ENCODE measurements at regions not wholly inside any gene's neighbourhood (a gene's known extent, or its start where the extent isn't known, plus 50 kb on each side); places are given as distances from the start of the nearest gene placed in this dataset.
A peak's percentile ranks its signal among the peaks of the same experiment; 100 is the strongest.
"Not testable (repeated sequence)": the region's sequence is repeated elsewhere in the genome, so short reads cannot be mapped to it uniquely, and the experiment has no call there.

DNA sequence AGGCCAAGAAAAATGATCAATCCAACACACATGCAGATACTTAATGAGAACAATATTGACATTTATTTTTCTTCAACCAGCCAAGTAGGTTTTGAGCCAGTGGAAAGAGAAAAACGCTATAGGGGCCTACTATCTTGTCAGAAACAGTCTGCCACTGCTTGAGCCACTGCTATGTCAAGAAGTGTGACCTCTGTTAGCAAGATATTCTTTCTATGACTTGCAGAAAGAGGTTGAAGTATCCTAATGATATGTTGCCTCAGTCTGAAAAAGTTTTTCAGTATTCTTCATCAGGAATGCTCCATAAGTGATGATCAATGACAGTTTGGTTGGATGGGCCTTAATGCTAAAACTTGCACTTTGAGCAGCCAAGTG is 328.4 kb upstream of the KCND2 start:
- DNase-seq (ENCODE audit: low spot score): no peak

DNA sequence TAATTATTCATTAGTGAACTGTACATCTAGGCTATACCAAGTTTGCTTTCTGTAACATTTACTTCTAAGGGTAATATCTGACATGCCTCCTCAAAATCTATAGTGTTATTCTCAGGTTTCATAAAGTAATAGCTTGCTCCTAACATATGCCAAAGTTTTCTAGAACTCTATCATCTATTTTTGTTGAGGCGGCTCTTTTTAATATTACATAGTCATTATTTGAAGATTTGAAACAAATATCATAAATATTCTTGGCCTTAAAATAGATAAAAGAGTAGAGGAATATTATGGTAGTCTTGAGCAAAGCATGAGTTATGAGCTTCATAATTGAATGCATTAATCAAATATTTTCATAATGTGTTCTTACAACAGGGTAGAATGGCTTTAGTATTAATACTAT is 327.2 kb upstream of the KCND2 start:
- no peak for DNase-seq (ENCODE audit: low spot score)

DNA sequence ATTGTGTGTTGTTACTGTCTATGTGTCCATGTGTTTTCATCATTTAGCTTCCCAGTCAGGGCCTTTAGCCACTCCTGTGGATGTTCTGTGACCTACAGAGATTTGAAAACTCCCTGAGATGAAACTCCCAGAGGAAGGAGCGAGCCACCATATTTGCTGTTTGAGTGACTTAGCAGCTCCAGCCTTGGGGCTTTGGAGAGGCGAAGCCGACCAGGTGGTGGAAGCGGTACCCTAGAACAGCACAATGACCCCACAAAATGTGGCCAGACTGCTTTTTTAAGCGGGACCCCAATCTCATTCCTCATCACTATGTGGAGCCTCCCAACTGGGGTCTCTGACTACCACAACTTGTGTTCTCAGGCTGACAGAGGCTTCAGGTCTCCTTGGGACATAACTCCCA is 323.9 kb upstream of the KCND2 start:
- DNase-seq (ENCODE audit: low spot score): no peak

DNA sequence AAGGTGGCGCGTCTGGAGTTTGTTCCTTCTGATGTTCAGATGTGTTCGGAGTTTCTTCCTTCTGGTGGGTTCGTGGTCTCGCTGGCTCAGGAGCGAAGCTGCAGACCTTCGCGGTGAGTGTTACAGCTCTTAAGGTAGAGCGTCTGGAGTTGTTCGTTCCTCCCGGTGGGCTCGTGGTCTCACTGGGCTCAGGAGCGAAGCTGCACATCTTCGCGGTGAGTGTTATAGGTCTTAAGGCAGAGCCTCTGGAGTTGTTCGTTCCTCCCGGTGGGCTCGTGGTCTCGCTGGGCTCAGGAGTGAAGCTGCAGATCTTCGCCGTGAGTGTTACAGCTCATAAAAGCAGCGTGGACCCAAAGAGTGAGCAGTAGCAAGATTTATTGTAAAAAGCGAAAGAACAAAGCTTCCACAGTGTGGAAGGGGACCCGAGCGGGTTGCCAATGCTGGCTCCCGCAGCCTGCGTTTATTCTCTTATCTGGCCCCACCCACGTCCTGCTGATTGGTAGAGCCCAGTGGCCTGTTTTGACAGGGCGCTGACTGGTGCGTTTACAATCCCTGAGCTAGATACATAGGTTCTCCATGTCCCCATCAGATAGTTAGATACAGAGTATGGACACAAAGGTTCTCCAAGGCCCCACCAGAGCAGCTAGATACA is 322.5 kb upstream of the KCND2 start:
- DNase-seq (ENCODE audit: low spot score): not testable (repeated sequence)

DNA sequence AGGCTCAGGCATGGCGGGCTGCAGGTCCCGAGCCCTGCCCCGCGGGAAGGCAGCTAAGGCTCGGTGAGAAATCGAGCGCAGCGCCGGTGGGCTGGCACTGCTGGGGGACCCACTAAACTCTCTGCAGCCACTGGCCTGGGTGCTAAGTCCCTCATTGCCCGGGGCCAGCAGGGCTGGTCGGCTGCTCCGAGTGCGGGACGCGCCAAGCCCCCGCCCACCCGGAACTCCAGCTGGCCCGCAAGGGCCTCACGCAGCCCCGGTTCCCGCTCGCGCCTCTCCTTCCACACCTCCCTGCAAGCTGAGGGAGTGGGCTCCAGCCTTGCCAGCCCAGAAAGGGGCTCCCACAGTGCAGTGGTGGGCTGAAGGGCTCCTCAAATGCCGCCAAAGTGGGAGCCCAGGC is 321.4 kb upstream of the KCND2 start:
- not testable (repeated sequence) for DNase-seq (ENCODE audit: low spot score)

DNA sequence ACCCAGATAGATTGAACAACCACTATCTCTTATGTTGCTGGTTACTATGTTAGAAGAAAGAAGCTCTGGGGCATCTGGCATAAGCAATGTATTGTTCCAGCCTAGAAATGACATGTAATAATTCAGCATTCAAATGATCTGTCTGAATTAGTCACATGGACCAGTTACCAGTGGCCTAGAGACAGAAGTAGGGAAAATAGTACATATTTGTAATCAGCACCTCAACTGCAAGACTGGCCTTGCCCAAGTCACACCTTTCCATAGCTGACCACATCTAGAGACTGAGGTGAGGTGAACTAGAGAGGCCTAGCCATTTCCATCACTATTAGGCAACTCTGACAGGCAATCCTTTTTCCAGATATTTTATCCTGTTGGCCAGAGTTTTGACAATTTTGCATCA is 315.6 kb upstream of the KCND2 start:
- DNase-seq (ENCODE audit: low spot score): no peak

DNA sequence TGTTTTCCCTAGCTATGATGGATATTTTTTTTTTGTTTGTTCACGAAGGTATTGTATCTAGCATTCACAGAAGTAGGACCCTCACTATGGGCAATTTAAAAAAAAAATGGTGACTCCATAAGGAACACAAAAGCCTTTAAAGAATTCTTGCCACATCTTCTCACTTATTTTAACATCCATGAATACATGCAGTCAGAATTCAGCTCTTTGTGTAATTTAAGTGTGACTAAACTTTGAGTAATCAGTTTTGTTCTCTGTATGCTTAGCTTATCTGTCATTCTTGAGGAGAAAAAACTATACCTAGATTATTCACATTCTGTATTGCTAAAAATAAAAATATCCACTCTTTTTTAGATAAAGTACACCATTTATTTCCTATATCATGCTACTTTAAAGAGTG is 313.2 kb upstream of the KCND2 start:
- DNase-seq (ENCODE audit: low spot score): no peak

DNA sequence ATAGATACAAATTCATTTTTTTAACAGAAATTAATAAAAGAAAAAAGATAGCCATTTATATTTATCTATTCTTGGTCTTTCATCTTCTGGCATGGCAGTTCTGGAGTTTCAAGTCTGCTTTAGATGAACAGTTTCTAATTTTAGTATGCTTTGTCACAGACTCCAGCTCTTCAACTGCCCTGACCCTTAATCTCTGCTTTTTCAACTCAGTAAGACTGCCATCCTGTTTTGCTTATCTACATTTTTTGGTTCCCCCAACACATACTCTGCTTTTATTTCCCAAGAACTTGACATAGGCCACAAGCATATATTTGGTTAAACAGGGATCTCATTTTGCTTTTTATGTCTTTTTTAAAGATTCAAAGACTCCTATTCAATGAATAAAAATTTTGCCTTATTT is 309.3 kb upstream of the KCND2 start:
- DNase-seq (ENCODE audit: low spot score): no peak

DNA sequence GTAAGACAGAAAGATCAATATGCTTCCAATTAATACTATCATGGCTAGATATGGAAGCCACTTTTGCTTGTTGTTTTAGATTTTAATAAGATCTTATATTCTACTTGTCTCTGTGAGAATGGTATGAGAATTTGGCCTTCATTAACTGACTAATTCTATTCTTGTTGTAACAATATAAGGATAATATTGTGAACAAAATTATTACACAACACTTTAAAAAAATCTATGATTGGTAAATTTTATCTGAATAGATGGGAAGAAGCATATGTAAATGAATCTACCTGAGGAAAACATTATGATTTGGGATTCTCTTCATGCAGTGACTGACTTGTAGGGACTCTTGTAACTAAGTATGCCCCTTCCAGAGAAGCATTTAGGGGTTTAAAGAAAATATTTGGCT is 308.9 kb upstream of the KCND2 start:
- DNase-seq (ENCODE audit: low spot score): no peak

DNA sequence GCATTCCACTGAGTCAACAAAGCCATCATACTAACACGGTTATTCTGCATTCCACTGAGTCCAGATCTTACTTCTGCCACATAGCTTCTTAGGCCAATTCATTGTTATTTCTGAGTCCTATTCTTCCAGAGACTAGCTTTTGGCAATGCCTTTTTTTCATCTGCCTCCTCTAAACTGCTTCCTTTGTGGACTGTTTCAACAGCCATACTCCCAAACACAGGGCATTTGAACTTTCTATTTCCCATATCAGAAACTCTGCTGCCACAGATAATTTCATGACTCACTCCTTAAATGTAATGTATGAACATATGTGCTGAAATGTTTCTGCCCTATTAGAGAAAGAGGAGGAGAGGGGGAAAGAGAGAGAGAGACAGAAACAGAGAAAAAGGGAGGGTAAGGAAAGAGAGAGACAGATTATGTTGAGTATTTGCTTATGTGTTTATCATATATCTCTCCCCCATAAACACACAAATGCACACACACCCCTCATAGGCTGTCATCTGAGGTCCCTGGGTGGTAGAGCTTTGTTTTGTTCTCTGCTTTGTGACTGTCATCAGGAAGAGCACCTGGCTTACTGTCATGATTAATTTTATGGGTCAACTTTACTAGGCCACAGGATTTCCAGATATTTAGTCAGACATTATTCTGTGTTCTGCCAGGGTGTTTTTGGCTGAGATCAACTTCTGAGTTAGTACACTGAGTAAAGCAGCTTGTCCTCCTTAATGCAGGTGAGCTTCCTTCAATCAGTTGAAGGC is 308.0 kb upstream of the KCND2 start:
- peak; percentile 84 for DNase-seq (ENCODE audit: low spot score)

DNA sequence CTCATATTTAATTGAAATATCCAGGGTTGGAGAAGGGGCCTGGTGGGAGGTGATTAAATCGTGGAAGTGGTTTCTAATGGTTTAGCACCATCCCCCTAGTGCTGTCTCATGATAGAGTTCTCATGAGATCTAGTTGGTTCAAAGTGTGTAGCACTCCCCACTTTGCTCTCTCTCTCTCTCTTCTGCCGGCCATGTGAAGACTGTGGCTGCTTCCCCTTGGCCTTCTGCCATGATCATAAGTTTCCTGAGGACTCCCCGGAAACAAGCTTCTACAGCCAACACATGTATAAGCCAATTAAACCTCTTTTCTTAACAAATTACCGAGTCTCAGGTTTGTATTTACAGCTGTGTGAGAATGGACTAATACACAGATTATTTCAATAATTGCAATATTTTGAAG is 305.8 kb upstream of the KCND2 start:
- DNase-seq (ENCODE audit: low spot score): no peak

DNA sequence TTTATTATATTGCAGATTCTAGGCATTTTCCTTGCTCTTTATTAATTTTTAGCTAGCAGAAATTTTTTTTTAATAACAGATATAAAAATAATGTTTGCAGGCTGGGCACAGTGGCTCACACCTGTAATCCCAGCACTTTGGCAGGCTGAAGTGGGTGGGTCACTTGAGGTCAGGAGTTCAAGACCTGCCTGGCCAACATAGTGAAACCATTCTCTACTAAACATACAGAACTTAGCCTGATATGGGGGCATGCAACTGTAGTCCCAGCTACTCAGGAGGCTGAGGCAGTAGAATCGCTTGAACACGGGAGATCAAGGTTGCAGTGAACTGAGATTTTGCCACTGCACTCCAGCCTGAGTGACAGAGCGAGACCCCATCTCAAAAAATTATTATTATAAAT is 304.6 kb upstream of the KCND2 start:
- not testable (repeated sequence) for DNase-seq (ENCODE audit: low spot score)

DNA sequence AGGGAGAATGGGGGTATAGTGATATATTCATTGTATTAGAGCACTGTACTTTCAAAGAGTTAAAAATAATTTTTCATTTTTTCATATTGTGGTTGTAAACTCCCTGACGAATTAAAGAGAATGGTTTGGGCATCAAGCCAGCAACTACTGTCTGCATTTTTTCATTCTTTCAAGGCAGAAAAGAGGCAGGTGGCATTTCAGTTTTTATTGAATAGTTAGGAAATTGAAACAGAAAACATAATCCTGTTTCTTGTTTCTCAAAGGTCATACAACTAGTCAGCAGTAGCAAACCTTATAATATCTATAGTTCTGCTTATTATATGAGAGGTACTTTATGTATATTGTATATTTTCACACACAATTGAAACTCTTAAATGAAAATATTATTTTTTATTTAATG is 303.9 kb upstream of the KCND2 start:
- DNase-seq (ENCODE audit: low spot score): no peak

DNA sequence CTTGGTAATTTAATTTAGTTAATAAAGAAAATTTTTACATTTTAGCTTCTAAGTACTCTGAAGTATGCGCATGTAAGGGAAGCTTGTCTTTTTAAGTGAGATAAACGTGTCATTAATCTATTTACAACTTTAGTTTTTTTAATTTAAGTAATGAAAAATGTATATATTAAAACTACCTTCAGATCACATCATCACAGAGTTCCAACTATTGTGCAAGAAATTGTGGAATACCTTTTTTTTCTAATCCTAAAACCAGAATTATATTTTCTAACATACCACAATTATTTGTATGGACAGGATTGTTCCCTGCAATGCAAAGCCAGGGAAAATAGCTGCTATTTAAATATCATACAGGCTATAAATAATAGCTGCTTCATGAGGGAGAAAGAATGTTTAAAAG is 303.2 kb upstream of the KCND2 start:
- no peak for DNase-seq (ENCODE audit: low spot score)

DNA sequence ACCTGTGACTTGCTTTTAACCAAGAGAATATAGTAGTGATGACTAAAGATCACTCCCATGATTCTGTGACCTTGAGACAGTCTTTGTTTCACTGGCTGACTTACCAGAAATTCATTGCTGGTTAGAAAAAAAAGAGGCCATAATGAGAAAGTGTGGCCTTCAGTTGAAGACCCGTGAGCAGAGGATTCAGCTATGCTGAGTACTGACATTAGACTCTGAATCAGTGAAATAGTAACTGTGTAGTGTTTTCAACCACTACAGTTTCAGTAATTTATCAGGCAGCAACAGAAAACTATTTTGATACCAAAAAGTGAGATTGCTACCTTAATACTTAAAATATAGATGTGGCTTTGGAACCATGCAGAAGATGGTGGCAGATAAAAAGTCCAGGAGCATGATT is 298.0 kb upstream of the KCND2 start:
- no peak for DNase-seq (ENCODE audit: low spot score)

DNA sequence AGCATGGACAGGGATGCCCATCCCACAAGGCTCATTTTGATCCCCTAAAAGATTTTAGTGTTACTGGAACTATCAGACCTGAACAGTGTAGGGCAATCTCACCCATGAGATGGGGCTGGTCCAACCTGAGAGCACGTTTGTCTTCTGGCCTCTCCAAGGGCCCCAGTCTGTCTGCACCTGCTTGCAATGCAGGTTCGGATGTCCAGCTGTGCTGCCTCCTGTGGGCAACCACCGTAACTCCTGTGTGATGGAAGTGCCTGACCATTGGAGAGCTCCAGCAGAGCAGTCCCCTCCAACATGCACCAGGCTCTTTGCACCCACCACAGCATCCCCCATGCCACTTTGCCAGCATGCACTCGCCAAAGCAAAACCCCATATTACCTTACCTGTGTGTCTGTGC is 290.1 kb upstream of the KCND2 start:
- DNase-seq (ENCODE audit: low spot score): no peak

DNA sequence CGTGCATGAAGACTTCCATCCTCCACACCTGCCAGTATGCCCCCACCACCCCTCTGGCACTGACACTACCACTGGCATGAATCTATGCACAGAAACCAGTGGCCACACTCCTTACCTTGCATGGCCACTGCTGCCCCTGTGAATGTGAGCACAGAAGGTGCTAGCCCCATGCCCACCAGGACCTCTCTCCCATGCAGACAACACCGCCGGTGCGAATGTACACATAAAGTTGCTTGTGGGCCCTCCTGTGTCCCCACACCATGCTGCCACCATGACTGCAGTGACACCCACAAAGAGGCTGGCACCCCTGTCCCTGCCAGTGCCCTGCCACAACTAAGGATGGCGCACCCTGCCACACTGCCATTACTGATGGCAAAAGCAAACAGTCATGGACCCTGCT is 289.5 kb upstream of the KCND2 start:
- DNase-seq (ENCODE audit: low spot score): no peak

DNA sequence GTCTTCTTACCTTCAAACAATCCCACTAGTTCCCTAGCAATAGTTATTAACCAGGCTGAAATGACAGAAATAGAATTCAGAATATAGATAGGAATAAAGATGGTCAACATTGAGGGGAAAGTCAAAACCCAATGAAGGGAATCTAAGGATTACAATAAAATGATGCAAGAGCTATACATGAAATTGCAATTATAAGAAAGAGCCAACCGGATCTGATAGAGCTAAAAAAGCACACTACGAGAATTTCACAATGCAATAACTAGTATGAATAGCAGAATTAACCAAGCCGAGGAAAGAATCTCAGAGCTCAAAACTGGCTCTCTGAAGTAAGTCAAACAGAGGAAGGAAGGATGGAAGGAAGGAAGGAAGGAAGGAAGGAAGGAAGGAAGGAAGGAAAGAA is 288.7 kb upstream of the KCND2 start:
- DNase-seq (ENCODE audit: low spot score): no peak

DNA sequence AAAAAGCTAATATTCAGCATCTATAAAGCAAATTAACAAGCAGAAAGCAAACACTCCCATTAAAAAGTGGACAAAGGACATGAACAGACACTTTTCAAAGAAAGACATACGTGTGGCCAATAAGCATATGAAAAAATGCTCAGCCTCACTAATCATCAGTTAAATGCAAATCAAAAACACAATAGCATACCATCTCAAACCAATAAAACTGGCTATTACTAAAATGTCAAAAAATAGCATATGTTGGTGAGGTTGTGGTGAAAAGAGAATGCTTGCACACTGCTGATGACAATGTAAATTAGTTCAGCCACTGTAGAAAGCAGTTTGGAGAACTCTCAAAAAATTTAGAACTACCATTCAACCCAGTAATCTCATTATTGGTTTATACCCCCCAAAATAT is 284.6 kb upstream of the KCND2 start:
- DNase-seq (ENCODE audit: low spot score): no peak

DNA sequence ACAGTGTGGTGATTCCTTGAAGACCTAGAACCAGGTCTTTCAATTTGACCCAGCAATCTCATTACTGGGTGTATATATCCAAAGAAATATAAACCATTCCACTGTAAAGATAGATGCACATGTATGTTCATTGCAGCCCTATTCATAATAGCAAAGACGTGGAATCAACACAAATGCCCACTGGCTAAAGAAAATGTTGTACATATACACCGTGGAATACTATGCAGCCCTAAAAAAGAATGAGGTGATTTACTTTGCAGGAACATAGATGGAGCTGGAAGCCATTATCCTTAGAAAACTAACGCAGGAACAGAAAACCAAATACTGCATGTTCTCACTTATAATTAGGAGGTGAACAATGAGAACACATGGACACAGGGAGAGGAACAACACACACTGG is 278.0 kb upstream of the KCND2 start:
- DNase-seq (ENCODE audit: low spot score): no peak

DNA sequence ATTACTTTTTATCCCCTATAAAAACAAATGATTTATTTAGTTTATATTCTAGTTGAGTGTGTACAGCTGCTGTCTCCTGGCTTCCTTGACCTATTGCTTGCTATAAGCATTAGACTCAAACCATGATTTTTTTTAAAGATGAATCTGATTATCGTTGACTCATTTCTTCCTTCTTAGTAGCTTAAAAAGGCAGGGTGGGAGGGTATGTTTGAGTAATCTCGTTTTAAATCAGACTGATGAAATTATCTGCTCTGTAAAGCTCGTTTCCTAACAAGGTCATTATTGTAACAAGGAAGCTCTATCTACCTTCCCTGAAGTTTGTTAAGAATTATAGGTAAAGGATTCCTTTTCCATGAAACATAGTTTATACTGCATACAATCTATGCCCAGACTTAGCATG is 276.3 kb upstream of the KCND2 start:
- DNase-seq (ENCODE audit: low spot score): no peak

DNA sequence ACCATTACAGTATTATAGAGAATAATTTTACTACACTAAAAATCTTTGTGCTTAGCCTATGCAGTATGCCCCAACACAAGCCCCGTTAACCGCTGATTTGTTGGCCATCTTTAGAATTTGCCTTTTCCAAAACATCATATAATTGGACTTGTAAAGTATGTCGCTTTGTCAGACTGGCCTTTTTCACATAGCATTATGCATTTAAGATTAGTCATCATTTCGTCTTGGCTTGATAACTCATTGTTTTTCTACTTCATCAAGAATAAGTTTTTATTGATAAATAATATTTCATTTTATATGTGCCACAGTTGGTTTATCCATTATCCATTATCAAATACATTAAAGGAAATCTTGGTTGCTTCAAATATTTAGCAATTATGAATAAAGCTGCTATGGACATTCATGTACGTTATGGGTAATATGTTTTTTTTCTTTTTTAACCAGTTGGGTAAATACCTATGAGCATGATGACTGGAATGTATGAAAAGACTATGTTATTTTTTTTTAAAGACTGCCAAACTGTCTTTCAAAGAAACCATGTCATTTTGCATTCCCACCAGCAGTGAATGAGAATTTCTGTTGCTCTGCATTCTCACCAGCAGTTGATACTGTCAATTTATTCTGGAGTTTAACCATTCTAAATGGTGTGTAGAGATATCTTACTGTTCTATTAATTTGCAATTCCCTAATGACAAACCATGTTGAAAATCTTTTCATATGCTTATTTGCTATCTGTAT is 273.1 kb upstream of the KCND2 start:
- no peak for DNase-seq (ENCODE audit: low spot score)

DNA sequence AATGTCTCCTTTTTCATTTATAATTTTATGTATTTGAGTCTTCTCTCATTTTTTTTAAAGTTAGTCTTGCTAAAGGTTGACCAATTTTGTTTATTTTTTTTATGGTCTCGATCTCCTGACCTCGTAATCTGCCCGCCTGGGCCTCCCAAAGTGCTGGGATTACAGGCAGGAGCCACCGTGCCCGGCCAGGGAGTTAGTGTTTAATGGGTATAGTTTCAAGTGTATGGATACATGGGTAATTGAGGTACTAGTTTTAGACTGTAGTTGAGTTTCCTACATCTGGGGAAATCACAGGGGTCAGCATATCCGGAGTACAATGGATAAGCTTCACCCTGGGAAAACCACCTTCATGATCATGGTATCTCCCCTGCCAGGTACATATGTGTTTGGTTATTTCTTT is 267.3 kb upstream of the KCND2 start:
- no peak for DNase-seq (ENCODE audit: low spot score)
